Choroid plexus epithelial cell (primary cell): ENCODE measurements at regions not wholly inside any gene's neighbourhood (a gene's known extent, or its start where the extent isn't known, plus 50 kb on each side); places are given as distances from the start of the nearest gene placed in this dataset.

Experiments
- DNase-seq: peaks from one replicate; pipeline ENCODE4 v3.0.0-alpha.2; 2010; ENCODE audit warnings: low read depth
- H3K4me3 ChIP-seq: 2 replicates; pipeline ENCODE4 v1.5.1; 2011; ENCODE audit warnings: low read depth, mild to moderate bottlenecking, control low read depth, low read length, moderate library complexity
- TF ChIP-seq, protein P1 (sequence below): conservative IDR thresholded peaks from 2 replicates; pipeline ENCODE4 v1.5.1; 2011; ENCODE audit warnings: low read depth, mild to moderate bottlenecking, control low read depth, inconsistent platforms, low read length, moderate library complexity

DNA sequence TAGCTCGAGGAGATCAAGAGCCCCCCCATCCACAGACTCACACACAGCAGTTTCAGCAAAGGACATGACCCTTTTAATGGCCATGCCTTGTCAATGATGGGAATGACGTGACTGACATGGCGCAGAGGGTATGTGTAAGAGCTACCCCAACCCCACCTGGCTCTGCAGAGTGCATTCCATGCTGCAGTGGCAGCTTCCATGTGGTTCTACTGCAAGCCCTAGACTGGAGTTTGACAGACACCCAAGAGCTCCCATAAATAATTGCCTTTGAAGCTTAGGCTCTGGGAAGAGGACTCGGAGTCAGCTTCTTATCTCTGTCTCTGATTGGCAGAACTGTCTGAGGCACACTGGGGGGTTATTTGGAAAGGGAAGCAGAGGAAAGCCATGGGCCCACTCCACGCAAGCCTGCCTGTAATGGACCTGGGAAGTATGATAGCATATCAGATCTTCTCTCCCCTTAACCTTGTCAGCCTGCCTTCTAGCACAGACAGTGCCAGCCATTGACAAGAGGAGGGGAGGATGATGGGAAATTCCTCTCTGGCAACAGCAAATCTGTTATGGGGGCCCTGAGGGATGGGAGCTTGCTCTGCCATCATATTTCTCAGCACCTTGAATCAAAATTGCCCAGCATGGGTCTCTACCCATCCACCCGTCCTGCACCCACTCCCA lies 478.5 kb upstream of the PODXL start:
- H3K4me3 ChIP-seq: no peak overlapping the region
- DNase-seq: no peak
- TF ChIP-seq, protein P1, sequence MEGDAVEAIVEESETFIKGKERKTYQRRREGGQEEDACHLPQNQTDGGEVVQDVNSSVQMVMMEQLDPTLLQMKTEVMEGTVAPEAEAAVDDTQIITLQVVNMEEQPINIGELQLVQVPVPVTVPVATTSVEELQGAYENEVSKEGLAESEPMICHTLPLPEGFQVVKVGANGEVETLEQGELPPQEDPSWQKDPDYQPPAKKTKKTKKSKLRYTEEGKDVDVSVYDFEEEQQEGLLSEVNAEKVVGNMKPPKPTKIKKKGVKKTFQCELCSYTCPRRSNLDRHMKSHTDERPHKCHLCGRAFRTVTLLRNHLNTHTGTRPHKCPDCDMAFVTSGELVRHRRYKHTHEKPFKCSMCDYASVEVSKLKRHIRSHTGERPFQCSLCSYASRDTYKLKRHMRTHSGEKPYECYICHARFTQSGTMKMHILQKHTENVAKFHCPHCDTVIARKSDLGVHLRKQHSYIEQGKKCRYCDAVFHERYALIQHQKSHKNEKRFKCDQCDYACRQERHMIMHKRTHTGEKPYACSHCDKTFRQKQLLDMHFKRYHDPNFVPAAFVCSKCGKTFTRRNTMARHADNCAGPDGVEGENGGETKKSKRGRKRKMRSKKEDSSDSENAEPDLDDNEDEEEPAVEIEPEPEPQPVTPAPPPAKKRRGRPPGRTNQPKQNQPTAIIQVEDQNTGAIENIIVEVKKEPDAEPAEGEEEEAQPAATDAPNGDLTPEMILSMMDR: no peak

DNA sequence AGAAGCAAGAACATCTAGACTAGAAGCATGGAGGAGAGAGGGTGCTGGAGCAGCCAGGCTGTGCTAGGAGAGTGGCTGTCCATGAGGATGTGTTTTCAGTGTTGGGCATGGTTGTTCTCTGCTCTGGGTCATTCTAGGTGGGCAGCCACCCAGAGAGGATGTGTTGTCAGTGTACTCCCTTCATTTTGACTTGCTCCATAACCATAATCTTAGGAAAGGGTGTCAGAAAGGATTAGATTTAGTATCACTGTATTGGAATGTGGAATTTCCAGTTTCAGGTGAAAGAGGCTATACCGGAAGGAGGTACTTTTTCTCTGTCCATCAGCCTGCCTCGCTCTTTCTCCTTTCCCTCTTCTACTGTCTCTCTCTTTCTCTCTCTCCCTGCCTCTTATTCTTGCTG lies 474.5 kb upstream of the PODXL start:
- no peak for DNase-seq
- TF ChIP-seq, protein P1: no peak
- H3K4me3 ChIP-seq: no peak overlapping the region

DNA sequence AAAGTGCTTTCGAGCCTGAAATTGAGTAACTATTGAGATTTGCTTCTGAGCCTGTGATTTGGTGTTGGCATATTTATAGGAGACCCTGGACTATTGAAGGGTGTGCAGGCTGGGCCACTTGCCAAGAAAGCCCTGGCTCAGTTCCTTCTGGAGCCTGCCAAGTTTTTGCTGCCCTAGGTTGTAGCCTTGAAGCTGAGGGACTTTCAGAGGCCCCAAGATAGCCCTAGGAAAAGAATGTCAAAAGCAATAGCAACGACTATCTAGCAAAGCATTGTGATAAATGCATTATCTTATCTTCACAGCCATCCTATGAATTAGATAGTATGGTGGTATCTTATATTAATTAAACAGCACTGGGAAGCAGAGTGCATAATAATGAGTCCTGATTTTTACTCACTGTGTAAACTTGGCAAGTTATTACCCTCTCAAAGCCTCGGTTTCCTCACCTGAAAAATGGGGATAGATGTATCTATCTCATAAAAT lies 473.7 kb upstream of the PODXL start:
- H3K4me3 ChIP-seq: no peak overlapping the region
- TF ChIP-seq, protein P1: no peak
- DNase-seq: no peak

DNA sequence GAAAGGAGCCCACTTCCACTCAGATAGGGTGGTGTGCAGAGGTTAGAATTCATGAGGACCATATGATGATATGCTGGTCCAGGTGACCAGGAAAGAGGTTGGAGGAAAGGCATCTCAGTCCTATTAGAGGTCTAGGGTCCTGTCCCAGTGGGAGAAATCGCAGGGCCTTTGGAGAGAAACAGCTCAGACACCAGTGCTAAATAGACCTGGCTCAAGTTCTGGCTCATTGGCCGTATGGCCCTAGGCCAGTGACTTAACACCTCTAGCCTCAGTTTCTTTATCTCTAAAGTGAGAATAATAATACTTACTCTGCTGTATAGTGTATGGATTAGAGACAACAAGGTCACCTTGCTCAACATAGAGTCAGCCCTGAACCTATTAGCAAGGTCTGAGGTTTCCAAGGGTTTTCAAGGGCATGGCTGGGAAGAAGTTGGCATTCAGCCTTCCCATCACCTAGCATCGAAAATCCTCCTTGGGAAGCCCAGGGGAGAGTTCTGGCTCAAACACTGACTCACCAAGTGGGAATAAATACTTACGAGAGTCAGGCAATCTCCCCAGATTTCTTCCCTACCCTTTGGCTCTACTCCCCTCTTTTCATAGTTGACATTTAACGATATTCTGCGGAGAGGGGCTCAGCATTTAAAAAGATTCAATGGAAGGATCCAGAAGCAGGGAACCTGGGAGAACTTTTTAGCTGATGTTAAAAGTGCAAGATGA lies 473.1 kb upstream of the PODXL start:
- no peak for DNase-seq
- no peak overlapping the region for H3K4me3 ChIP-seq
- TF ChIP-seq, protein P1: no peak

DNA sequence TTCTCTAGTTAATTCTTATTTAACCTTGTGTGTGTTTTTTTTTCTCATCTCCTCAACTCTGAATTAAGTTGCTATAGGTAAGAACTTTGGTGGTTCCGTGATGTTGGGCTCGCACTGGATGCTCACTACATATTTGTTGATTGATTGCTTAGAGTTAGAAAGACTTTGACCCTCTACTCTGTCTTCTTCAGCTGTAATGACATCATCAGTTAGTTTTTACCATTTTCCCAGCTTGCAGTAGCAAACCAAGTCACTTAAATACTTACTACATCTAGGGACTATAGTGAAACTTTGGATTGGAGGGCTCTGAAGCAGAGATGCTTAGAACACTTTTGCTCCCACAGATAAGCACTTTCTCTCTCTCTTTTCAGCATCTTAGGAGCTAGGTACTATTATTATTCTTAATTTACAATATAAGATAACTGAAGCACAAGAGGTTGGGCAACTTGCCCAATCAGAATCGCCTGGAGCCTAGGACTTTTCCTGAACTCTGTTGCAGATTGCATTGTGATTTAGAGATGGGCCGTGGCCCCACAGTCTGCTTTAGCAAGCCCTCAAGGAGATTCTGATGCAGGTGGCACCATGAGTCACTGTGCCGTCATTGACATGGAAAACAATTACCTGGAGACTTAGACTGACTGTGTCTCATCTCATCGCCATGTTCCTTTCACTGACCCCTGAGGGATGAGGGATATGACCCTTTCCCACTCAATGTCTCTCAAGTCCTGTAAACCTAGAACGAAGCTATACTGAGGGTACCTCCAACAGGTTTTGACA lies 471.9 kb upstream of the PODXL start:
- TF ChIP-seq, protein P1: no peak
- no peak overlapping the region for H3K4me3 ChIP-seq
- DNase-seq: no peak

DNA sequence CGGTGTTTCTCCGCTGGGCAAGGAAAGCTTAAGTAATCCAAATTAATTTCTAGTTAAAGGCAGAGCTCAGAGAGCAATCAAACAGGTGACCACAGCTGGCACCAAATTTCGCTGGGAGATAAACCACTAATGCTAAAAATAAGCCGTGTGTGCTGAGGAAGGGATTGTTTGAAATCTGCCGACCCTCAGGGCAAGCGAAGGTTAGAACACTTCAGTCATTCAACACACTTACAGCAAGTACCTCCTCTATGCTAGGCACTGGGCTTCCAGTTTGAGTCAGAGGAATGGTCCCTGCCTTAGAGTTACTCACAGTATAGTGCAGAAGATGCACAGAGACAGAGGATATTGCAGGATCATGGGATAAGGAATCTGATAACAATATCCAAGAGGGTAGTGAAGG lies 467.9 kb upstream of the PODXL start:
- TF ChIP-seq, protein P1: no peak
- DNase-seq: no peak
- no peak overlapping the region for H3K4me3 ChIP-seq
